ENCODE measurements at regions not wholly inside any gene's neighbourhood (a gene's known extent, or its start where the extent isn't known, plus 50 kb on each side); places are given as distances from the start of the nearest gene placed in this dataset.

- no peak for ATAC-seq
- Mint-ChIP-seq H3K9me3 (no peaks in the 10 kb centered on the region), H3K4me3 (no peak overlapping the region), H3K27ac (no peak overlapping the region), H3K27me3 (ENCODE audit: insufficient read depth, low read depth, poor library complexity) (peaks cover 2% of the 10 kb centered on the region), H3K36me3 (ENCODE audit: low read depth) (no peaks in the 10 kb centered on the region), H3K4me1 (no peaks in the 10 kb centered on the region)
- Histone ChIP-seq H3K9me2 (ENCODE audit: insufficient read depth) (no peaks in the 10 kb centered on the region), H3F3A (replicated peaks; ENCODE audit: low read depth) (no peaks in the 10 kb centered on the region), H2AFZ (peak overlapping the region; percentile 47; the same call in 1 of the 2 replicates), H4K20me1 (replicated peaks; ENCODE audit: insufficient read depth) (no peaks in the 10 kb centered on the region), H3K4me1 (ENCODE audit: insufficient read depth) (no peaks in the 10 kb centered on the region), H3K36me3 (ENCODE audit: insufficient read depth) (no peaks in the 10 kb centered on the region), H3K79me2 (replicated peaks; ENCODE audit: insufficient read depth) (no peaks in the 10 kb centered on the region), H3K27ac (ENCODE audit: low read depth) (no peak overlapping the region), H3K4me3 (no peak overlapping the region), H3K4me2 (no peak overlapping the region), H3K27me3 (ENCODE audit: insufficient read depth) (no peaks in the 10 kb centered on the region)
- no peak for DNase-seq (ENCODE audit: low spot score)
- TF ChIP-seq REST (IDR thresholded peaks at IDR 0.05; ENCODE audit: unreplicated experiment), result no peak
- TF ChIP-seq CREB1 (CRISPR knock-in tag; IDR thresholded peaks at IDR 0.05; ENCODE audit: low read depth), result no peak
- TF ChIP-seq ETS1 (IDR thresholded peaks at IDR 0.05), result no peak
- no peak for TF ChIP-seq ZNF114 (CRISPR knock-in tag; IDR thresholded peaks at IDR 0.05)
- TF ChIP-seq EZH2phosphoT487 (IDR thresholded peaks at IDR 0.05; ENCODE audit: unreplicated experiment), result no peak
- TF ChIP-seq STAT1 (IDR thresholded peaks at IDR 0.05; ENCODE audit: unreplicated experiment), result no peak
- no peak for TF ChIP-seq JUNB (IDR thresholded peaks at IDR 0.05; ENCODE audit: unreplicated experiment)
- no peak for TF ChIP-seq EZH2 (IDR thresholded peaks at IDR 0.05; ENCODE audit: low read depth, unreplicated experiment)
- TF ChIP-seq ZNF462 (CRISPR knock-in tag; IDR thresholded peaks at IDR 0.05), result no peak
- TF ChIP-seq ZNF331 (CRISPR knock-in tag; IDR thresholded peaks at IDR 0.05; ENCODE audit: low read depth), result no peak
- TF ChIP-seq NANOG (IDR thresholded peaks at IDR 0.05; ENCODE audit: borderline replicate concordance), result no peak
- no peak for TF ChIP-seq POLR2AphosphoS5 (IDR thresholded peaks at IDR 0.05; ENCODE audit: low read depth)
Measured at GRCh38 chr1:90443354-90443753, 273.7 kb downstream of the BARHL2 start.

Measured in GM23338 (cell line).